A549 (cell line): ENCODE measurements at regions not wholly inside any gene's neighbourhood (a gene's known extent, or its start where the extent isn't known, plus 50 kb on each side); places are given as distances from the start of the nearest gene placed in this dataset.

Experiments used
- ATAC-seq, 2 experiments: fragments of 200-7000 bp in 1 of 2; fragments of >200 bp in 1 of 2; cut with Nextera tagmentation in 1 of 2; cut with Tn5 transposase in 1 of 2; 3 replicates each; pipeline versions ENCODE4 v1.8.0 to v1.9.1; 2018 to 2020; ENCODE audit warnings: mild to moderate bottlenecking in 1 of 2, moderate library complexity in 1 of 2
- CTCF ChIA-PET: fragments of 300-600 bp; sonication (Branson Sonifier 250); formaldehyde crosslinking; extraction: SDS; loops from one replicate; lab custom pipeline; 2021; ENCODE audit warnings: antibody characterized with exemption, inconsistent platforms; lab: Yijun Ruan, JAX
- POLR2A ChIA-PET: fragments of 350-600 bp; formaldehyde crosslinking; extraction: SDS; loops from one replicate; lab custom pipeline; 2021; ENCODE audit warnings: antibody characterized with exemption, inconsistent platforms; lab: Yijun Ruan, JAX
- DNase-seq, 2 experiments: peaks; one replicate each; pipeline versions ENCODE4 v3.0.0 to v3.0.0-alpha.2; 2011 to 2016; ENCODE audit warnings: low read depth in 1 of 2, low spot score in 1 of 2
- FAIRE-seq: peaks from 2 replicates; lab custom pipeline; 2011; peaks lifted over from hg19 to GRCh38; lab: Jason Lieb, UNC
- H3K27ac ChIP-seq, 2 experiments: fragments of >200 bp; sonication (Bioruptor Twin); formaldehyde crosslinking; 3 replicates each; pipeline ENCODE4 v1.5.1; 2016 to 2017
- H3K4me1 ChIP-seq: fragments of >200 bp; sonication (Bioruptor Twin); formaldehyde crosslinking; 3 replicates; pipeline ENCODE4 v1.6.1; 2016
- H3K4me2 ChIP-seq: fragments of >200 bp; sonication (Bioruptor Twin); formaldehyde crosslinking; 3 replicates; pipeline ENCODE4 v1.6.1; 2016
- H3K4me3 ChIP-seq: fragments of >200 bp; sonication (Bioruptor Twin); formaldehyde crosslinking; 3 replicates; pipeline ENCODE4 v1.5.1; 2016
- H3K9me3 ChIP-seq: fragments of >200 bp; sonication (Bioruptor Twin); formaldehyde crosslinking; 3 replicates; pipeline ENCODE4 v1.6.1; 2016
- BCL3 ChIP-seq: fragments of >200 bp; sonication (Bioruptor Twin); formaldehyde crosslinking; IDR thresholded peaks from 3 replicates; pipeline ENCODE4 v1.6.1; 2016
- CBX2 ChIP-seq: fragments of 200-600 bp; sonication (generic); IDR thresholded peaks from 2 replicates; pipeline ENCODE4 v1.6.1; 2016; ENCODE audit warnings: low read depth, mild to moderate bottlenecking, borderline replicate concordance
- CEBPB ChIP-seq, 2 experiments: fragments of >200 bp in 1 of 2; sonication (Bioruptor Twin) in 1 of 2; formaldehyde crosslinking in 1 of 2; IDR thresholded peaks; 2 replicates each; pipeline ENCODE4 v1.6.1; 2012 to 2016
- CTCF ChIP-seq: fragments of >200 bp; sonication (Bioruptor Twin); formaldehyde crosslinking; IDR thresholded peaks from 3 replicates; pipeline ENCODE4 v1.5.1; 2016
- ELK1 ChIP-seq: fragments of 150-350 bp; IDR thresholded peaks from 2 replicates; pipeline ENCODE4 v1.6.1; 2014; ENCODE audit warnings: low read depth, mild to moderate bottlenecking, low read length
- FOSL2 ChIP-seq, 2 experiments: fragments of 450-650 bp in 1 of 2; fragments of >200 bp in 1 of 2; sonication (Bioruptor Twin) in 1 of 2; formaldehyde crosslinking; IDR thresholded peaks; 2 replicates each; pipeline versions ENCODE4 v1.5.0 to v1.6.1; 2016 to 2020; ENCODE audit warnings: mild to moderate bottlenecking in 1 of 2, moderate library complexity in 1 of 2
- HDAC2 ChIP-seq: fragments of 200-600 bp; sonication (generic); IDR thresholded peaks from 2 replicates; pipeline ENCODE4 v1.6.1; 2016
- HEYL ChIP-seq: fragments of 250-450 bp; sonication (Bioruptor Pico); IDR thresholded peaks from 2 replicates; pipeline ENCODE4 v1.8.0; 2021; ENCODE audit warnings: mild to moderate bottlenecking, moderate library complexity
- HOXA7 ChIP-seq: fragments of 250-450 bp; sonication (Bioruptor Pico); IDR thresholded peaks from 2 replicates; pipeline ENCODE4 v1.5.0; 2020; ENCODE audit warnings: mild to moderate bottlenecking, moderate library complexity
- KDM1A ChIP-seq: fragments of 200-600 bp; sonication (generic); IDR thresholded peaks from 2 replicates; pipeline ENCODE4 v1.6.1; 2016; ENCODE audit warnings: low read depth, mild to moderate bottlenecking
- MAFK ChIP-seq: fragments of 450-650 bp; IDR thresholded peaks from 2 replicates; pipeline ENCODE4 v1.6.1; 2014; ENCODE audit not compliant: partially characterized antibody
- NFE2L2 ChIP-seq: fragments of 150-350 bp; conservative IDR thresholded peaks from 2 replicates; pipeline ENCODE4 v1.6.1; 2014; ENCODE audit warnings: low read length
- NR3C1 ChIP-seq: fragments of >200 bp; sonication (Bioruptor Twin); formaldehyde crosslinking; IDR thresholded peaks from 3 replicates; pipeline ENCODE4 v1.6.1; 2017
- PBX3 ChIP-seq: IDR thresholded peaks from 2 replicates; pipeline ENCODE4 v1.6.1; 2012
- PHF8 ChIP-seq: fragments of 200-600 bp; sonication (generic); IDR thresholded peaks from 2 replicates; pipeline ENCODE4 v1.6.1; 2016; ENCODE audit warnings: low read depth, mild to moderate bottlenecking, antibody characterized with exemption, moderate library complexity, borderline replicate concordance
- POLR2A ChIP-seq: IDR thresholded peaks from 2 replicates; pipeline ENCODE4 v1.6.1; 2012; ENCODE audit warnings: mild to moderate bottlenecking, low read length
- RARB ChIP-seq: fragments of 250-450 bp; sonication (Bioruptor Pico); IDR thresholded peaks from 2 replicates; pipeline ENCODE4 v1.8.0; 2021; ENCODE audit warnings: mild to moderate bottlenecking, moderate library complexity
- REST ChIP-seq: fragments of 200-600 bp; sonication (generic); IDR thresholded peaks from 2 replicates; pipeline ENCODE4 v1.6.1; 2016; ENCODE audit warnings: antibody characterized with exemption, mild to moderate bottlenecking, moderate library complexity
- SMC3 ChIP-seq: fragments of >200 bp; sonication (Bioruptor Twin); formaldehyde crosslinking; IDR thresholded peaks from 3 replicates; pipeline ENCODE4 v1.6.1; 2018; ENCODE audit warnings: inconsistent platforms
- ZNF302 ChIP-seq: fragments of 250-450 bp; sonication (Bioruptor Pico); IDR thresholded peaks from 2 replicates; pipeline ENCODE4 v1.9.0; 2021; ENCODE audit warnings: inconsistent platforms, mild to moderate bottlenecking, moderate library complexity
- ZSCAN20 ChIP-seq: fragments of 250-450 bp; sonication (Bioruptor Pico); IDR thresholded peaks from 2 replicates; pipeline ENCODE4 v1.8.0; 2022; ENCODE audit warnings: mild to moderate bottlenecking, moderate library complexity
- WGBS: methylation state at CpG from one replicate; pipeline ENCODE4 v1.1.6; 2017; ENCODE audit errors: missing lambda C conversion rate; 5-methylcytosine and 5-hydroxymethylcytosine counted together

GRCh38 chr1:48051466-48052126, 54.4 kb upstream of the TRABD2B start:
- H3K4me1 ChIP-seq = no peaks in the 10 kb centered on the region
- H3K27ac ChIP-seq = no peak overlapping the region
- no peak overlapping the region for H3K4me3 ChIP-seq
- DNase-seq (no peak), FAIRE-seq (no peak), ATAC-seq (no peak)
- CTCF ChIA-PET = interaction anchor here (0.7 to 5.8 kb wide), 2 partner anchors 8 to 445 kb away, joined by 5 to 31 read pairs; no protein-coding TSS in a partner anchor
- POLR2A ChIA-PET = no interaction called here
- TF ChIP-seq KDM1A = no peak
- TF ChIP-seq SMC3 = no peak
- no peak for TF ChIP-seq HEYL (CRISPR knock-in tag)
- no peak for TF ChIP-seq CEBPB (IDR thresholded peaks at IDR 0.05)
- TF ChIP-seq HOXA7 = no peak
- no peak for TF ChIP-seq REST
- no peak for TF ChIP-seq ZNF302 (CRISPR knock-in tag)
- H3K4me2 ChIP-seq = no peak overlapping the region
- WGBS = 60% methylated on average over 5 of the region's 5 CpGs
- H3K9me3 ChIP-seq = no peaks in the 10 kb centered on the region

GRCh38 chr1:48049823-48050535, 52.8 kb upstream of the TRABD2B start:
- POLR2A ChIA-PET = no interaction called here
- Histone ChIP-seq H3K4me2 (no peak overlapping the region), H3K27ac (no peak overlapping the region; a peak in 1 of 6 replicates), H3K4me3 (no peak overlapping the region), H3K9me3 (no peaks in the 10 kb centered on the region), H3K4me1 (no peaks in the 10 kb centered on the region)
- no peak for TF ChIP-seq NFE2L2
- no peak for TF ChIP-seq POLR2A
- TF ChIP-seq NR3C1 = no peak
- no peak for TF ChIP-seq HDAC2
- no peak for TF ChIP-seq CBX2
- WGBS = 58% methylated on average over 8 of the region's 8 CpGs
- ATAC-seq = no peak
- CTCF ChIA-PET = interaction anchor here (5.8 kb wide), 1 partner anchor 10 kb away, joined by 31 read pairs; no protein-coding TSS in a partner anchor
- FAIRE-seq = no peak
- no peak for DNase-seq

GRCh38 chr1:48048980-48049379, 51.8 kb upstream of the TRABD2B start:
- Histone ChIP-seq H3K4me3 (no peak overlapping the region), H3K9me3 (no peaks in the 10 kb centered on the region), H3K27ac (no peak overlapping the region; a peak in 1 of 6 replicates), H3K4me2 (no peak overlapping the region), H3K4me1 (no peaks in the 10 kb centered on the region)
- no peak for DNase-seq
- 85% methylated on average over 5 of the region's 7 CpGs for WGBS
- ATAC-seq = no peak
- FAIRE-seq = no peak
- TF ChIP-seq BCL3 (no peak), ZNF302 (CRISPR knock-in tag) (no peak), ELK1 (no peak), MAFK (no peak), FOSL2 (IDR thresholded peaks at IDR 0.05) (no peak), FOSL2 (CRISPR knock-in tag; IDR thresholded peaks at IDR 0.05) (no peak), CTCF (no peak), PBX3 (no peak), CEBPB (IDR thresholded peaks at IDR 0.05) (no peak), RARB (no peak), HDAC2 (no peak), PHF8 (no peak), ZSCAN20 (CRISPR knock-in tag) (no peak), CBX2 (no peak)
- TF ChIP-seq, all 56 proteins: peak for 0
- ChIA-PET CTCF (interaction anchor here (5.8 kb wide), 1 partner anchor 11 kb away, joined by 31 read pairs; no protein-coding TSS in a partner anchor), POLR2A (no interaction called here)
